ES-I3 (cell line): ENCODE measurements at regions not wholly inside any gene's neighbourhood (a gene's known extent, or its start where the extent isn't known, plus 50 kb on each side); places are given as distances from the start of the nearest gene placed in this dataset.
A peak's percentile ranks its signal among the peaks of the same experiment; 100 is the strongest.

ENCODE experiments used
- H3K36me3 ChIP-seq: 2 replicates; pipeline ENCODE4 v1.6.1; 2013; ENCODE audit warnings: mild to moderate bottlenecking, low read length, control low read depth, moderate library complexity; ENCODE audit not compliant: insufficient read depth
- H3K4me1 ChIP-seq: 2 replicates; pipeline ENCODE4 v1.6.1; 2013; ENCODE audit warnings: mild to moderate bottlenecking, control low read depth, low read length; ENCODE audit not compliant: insufficient read depth
- H3K9ac ChIP-seq: 2 replicates; pipeline ENCODE4 v1.6.1; 2013; ENCODE audit warnings: low read depth, mild to moderate bottlenecking, low read length, moderate library complexity
- H3K9me3 ChIP-seq: 2 replicates; pipeline ENCODE4 v1.6.1; 2013; ENCODE audit warnings: mild to moderate bottlenecking, low read length, moderate library complexity; ENCODE audit not compliant: control insufficient read depth, insufficient read depth

- Histone ChIP-seq H3K4me1 (peaks cover 75% of the 10 kb centered on the region), H3K9ac (peak overlapping the region; percentile 10; the same call in 1 of the 2 replicates), H3K36me3 (no peaks in the 10 kb centered on the region; the same call in 1 of the 2 replicates), H3K9me3 (no peaks in the 10 kb centered on the region)
These were observed 331.3 kb downstream of the SEC14L1 start for GRCh38 chr17:77471984-77472461.

GRCh38 chr17:77472468-77473310 lies 331.9 kb downstream of the SEC14L1 start:
- Histone ChIP-seq H3K36me3 (no peaks in the 10 kb centered on the region; the same call in 1 of the 2 replicates), H3K4me1 (peaks cover 81% of the 10 kb centered on the region)

GRCh38 chr17:77473615-77474226 lies 333.0 kb downstream of the SEC14L1 start:
- Histone ChIP-seq H3K4me1 (peaks cover 82% of the 10 kb centered on the region), H3K9ac (no peak overlapping the region), H3K9me3 (no peaks in the 10 kb centered on the region), H3K36me3 (no peaks in the 10 kb centered on the region; the same call in 1 of the 2 replicates)

More at GRCh38 chr17:77472468-77473310, 331.9 kb downstream of the SEC14L1 start:
- H3K9me3 ChIP-seq: no peaks in the 10 kb centered on the region
- H3K9ac ChIP-seq: peak overlapping the region; percentile 10; the same call in 1 of the 2 replicates

- Histone ChIP-seq H3K9ac (no peak overlapping the region), H3K4me1 (peaks cover 89% of the 10 kb centered on the region), H3K9me3 (no peaks in the 10 kb centered on the region), H3K36me3 (no peaks in the 10 kb centered on the region; the same call in 1 of the 2 replicates)
These were observed 333.7 kb downstream of the SEC14L1 start for GRCh38 chr17:77474292-77474988.

GRCh38 chr17:77475016-77475976 lies 334.5 kb downstream of the SEC14L1 start:
- H3K36me3 ChIP-seq: no peaks in the 10 kb centered on the region
- H3K9me3 ChIP-seq: no peaks in the 10 kb centered on the region
- H3K9ac ChIP-seq: no peak overlapping the region
- peaks cover 91% of the 10 kb centered on the region for H3K4me1 ChIP-seq

- H3K4me1 ChIP-seq: peaks cover 86% of the 10 kb centered on the region
These were observed 335.2 kb downstream of the SEC14L1 start for GRCh38 chr17:77476006-77476405.

GRCh38 chr17:77476498-77476897 lies 335.7 kb downstream of the SEC14L1 start:
- H3K36me3 ChIP-seq: no peaks in the 10 kb centered on the region
- no peaks in the 10 kb centered on the region for H3K9me3 ChIP-seq
- H3K9ac ChIP-seq: no peak overlapping the region
- H3K4me1 ChIP-seq: peaks cover 82% of the 10 kb centered on the region

More at GRCh38 chr17:77476006-77476405, 335.2 kb downstream of the SEC14L1 start:
- Histone ChIP-seq H3K9ac (no peak overlapping the region), H3K9me3 (no peaks in the 10 kb centered on the region), H3K36me3 (no peaks in the 10 kb centered on the region)

GRCh38 chr17:77476931-77477805 lies 336.4 kb downstream of the SEC14L1 start:
- no peaks in the 10 kb centered on the region; the same call in none of the 2 replicates for H3K36me3 ChIP-seq
- no peaks in the 10 kb centered on the region for H3K9me3 ChIP-seq
- H3K9ac ChIP-seq: no peak overlapping the region
- H3K4me1 ChIP-seq: peaks cover 75% of the 10 kb centered on the region

GRCh38 chr17:77478281-77478680 lies 337.5 kb downstream of the SEC14L1 start:
- Histone ChIP-seq H3K4me1 (peaks cover 64% of the 10 kb centered on the region), H3K9ac (no peak overlapping the region), H3K36me3 (no peaks in the 10 kb centered on the region; the same call in none of the 2 replicates), H3K9me3 (no peaks in the 10 kb centered on the region)

- no peaks in the 10 kb centered on the region for H3K9me3 ChIP-seq
- H3K4me1 ChIP-seq: peaks cover 58% of the 10 kb centered on the region
- H3K36me3 ChIP-seq: no peaks in the 10 kb centered on the region; the same call in none of the 2 replicates
- no peak overlapping the region for H3K9ac ChIP-seq
These were observed 338.1 kb downstream of the SEC14L1 start for GRCh38 chr17:77478899-77479298.

- Histone ChIP-seq H3K9me3 (no peaks in the 10 kb centered on the region), H3K4me1 (peaks cover 51% of the 10 kb centered on the region), H3K9ac (no peak overlapping the region), H3K36me3 (no peaks in the 10 kb centered on the region; the same call in none of the 2 replicates)
These were observed 338.8 kb downstream of the SEC14L1 start for GRCh38 chr17:77479372-77480198.

GRCh38 chr17:77480199-77480508 lies 339.4 kb downstream of the SEC14L1 start:
- H3K4me1 ChIP-seq: peaks cover 47% of the 10 kb centered on the region
- no peak overlapping the region for H3K9ac ChIP-seq
- no peaks in the 10 kb centered on the region; the same call in none of the 2 replicates for H3K36me3 ChIP-seq
- no peaks in the 10 kb centered on the region for H3K9me3 ChIP-seq
